GM19035 (cell line): ENCODE measurements at regions not wholly inside any gene's neighbourhood (a gene's known extent, or its start where the extent isn't known, plus 50 kb on each side); places are given as distances from the start of the nearest gene placed in this dataset.
A peak's percentile ranks its signal among the peaks of the same experiment; 100 is the strongest.

ENCODE experiments used
- ATAC-seq: cut with Tn5 transposase; IDR thresholded peaks from one replicate; pipeline ENCODE4 v1.9.1; 2021; ENCODE audit not compliant: unreplicated experiment

GRCh38 chr6:15781333-15781732 lies 118.5 kb upstream of the DTNBP1 start:
- ATAC-seq: no peak

GRCh38 chr6:15780437-15780836 lies 117.6 kb upstream of the DTNBP1 start:
- no peak for ATAC-seq

- no peak for ATAC-seq
These were observed 116.9 kb upstream of the DTNBP1 start for GRCh38 chr6:15779726-15780125.

- ATAC-seq: no peak
These were observed 113.7 kb upstream of the DTNBP1 start for GRCh38 chr6:15776458-15776980.

GRCh38 chr6:15775741-15776140 lies 112.9 kb upstream of the DTNBP1 start:
- ATAC-seq: no peak

GRCh38 chr6:15775076-15775634 lies 112.3 kb upstream of the DTNBP1 start:
- no peak for ATAC-seq

GRCh38 chr6:15773806-15774410 lies 111.1 kb upstream of the DTNBP1 start:
- ATAC-seq: no peak

- peak; percentile 74 for ATAC-seq
These were observed 107.7 kb upstream of the DTNBP1 start for GRCh38 chr6:15770347-15771143.

GRCh38 chr6:15769511-15770018 lies 106.7 kb upstream of the DTNBP1 start:
- ATAC-seq: no peak

- no peak for ATAC-seq
These were observed 106.2 kb upstream of the DTNBP1 start for GRCh38 chr6:15768999-15769398.

- no peak for ATAC-seq
These were observed 101.0 kb upstream of the DTNBP1 start for GRCh38 chr6:15763837-15764236.

- no peak for ATAC-seq
These were observed 100.5 kb upstream of the DTNBP1 start for GRCh38 chr6:15763364-15763763.

- no peak for ATAC-seq
These were observed 98.2 kb upstream of the DTNBP1 start for GRCh38 chr6:15761045-15761502.

GRCh38 chr6:15758631-15759215 lies 95.9 kb upstream of the DTNBP1 start:
- ATAC-seq: no peak

GRCh38 chr6:15755526-15755925 lies 92.7 kb upstream of the DTNBP1 start:
- no peak for ATAC-seq

- ATAC-seq: no peak
These were observed 91.9 kb upstream of the DTNBP1 start for GRCh38 chr6:15754706-15755079.

- ATAC-seq: no peak
These were observed 91.3 kb upstream of the DTNBP1 start for GRCh38 chr6:15754035-15754705.

- ATAC-seq: no peak
These were observed 90.0 kb upstream of the DTNBP1 start for GRCh38 chr6:15752820-15753219.

GRCh38 chr6:15751721-15752350 lies 89.0 kb upstream of the DTNBP1 start:
- no peak for ATAC-seq

GRCh38 chr6:15748341-15748740 lies 85.5 kb upstream of the DTNBP1 start:
- no peak for ATAC-seq
